ENCODE measurements at regions not wholly inside any gene's neighbourhood (a gene's known extent, or its start where the extent isn't known, plus 50 kb on each side); places are given as distances from the start of the nearest gene placed in this dataset.

GRCh38 chr11:32304521-32304920, 130.8 kb downstream of the WT1 start:
- TF ChIP-seq CTCF (conservative IDR thresholded peaks at IDR 0.05; ENCODE audit: low read length) (no peak), EZH2phosphoT487 (IDR thresholded peaks at IDR 0.05; ENCODE audit: borderline replicate concordance) (no peak)
